ENCODE measurements at regions not wholly inside any gene's neighbourhood (a gene's known extent, or its start where the extent isn't known, plus 50 kb on each side); places are given as distances from the start of the nearest gene placed in this dataset.

DNA sequence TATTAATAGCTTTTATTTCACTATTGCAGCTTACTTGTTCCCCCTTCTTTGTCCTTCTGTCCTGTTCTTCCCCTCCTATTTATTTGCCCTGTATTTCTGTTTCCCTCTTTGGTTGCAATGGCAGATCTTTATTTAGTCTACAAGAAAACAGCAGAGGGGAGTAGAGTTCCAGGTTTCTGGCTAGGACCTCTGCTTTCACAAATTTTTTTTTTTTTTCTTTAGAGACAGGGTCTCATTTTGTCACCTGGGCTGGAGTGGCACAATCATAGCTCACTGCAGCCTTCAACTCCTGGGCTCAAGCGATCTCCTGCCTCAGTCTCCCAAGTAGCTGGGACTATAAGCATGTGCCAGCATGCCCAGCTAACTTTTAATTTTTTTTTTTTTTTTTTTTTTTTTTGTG is 188.1 kb upstream of the SPRED2 start:
- WGBS (ENCODE audit: low lambda C conversion rate): 5% methylated on average over 1 of the region's 1 CpG
- no TSS peak for BruUV-seq (replicated peaks)
- Histone ChIP-seq H4K20me1 (ENCODE audit: insufficient read depth, low read length) (no peaks in the 10 kb centered on the region), H3K9ac (ENCODE audit: insufficient read depth, low read depth, low read length) (no peak overlapping the region), H3K27me3 (ENCODE audit: control insufficient read depth in 1 of 2, insufficient read depth in 2 of 2, low read length in 2 of 2) (peaks cover 2 to 25% of the 10 kb centered on the region in 2 experiments; a peak in 3 of 5 replicates), H3K4me3 (replicated peaks in 1 of 3; ENCODE audit: insufficient read depth in 1 of 3, low read depth in 2 of 3, low read length in 3 of 3) (no peak overlapping the region), H3K4me1 (ENCODE audit: insufficient read depth, low read length) (no peaks in the 10 kb centered on the region), H2AFZ (ENCODE audit: low read length) (no peak overlapping the region), H3K36me3 (replicated peaks in 1 of 2; ENCODE audit: control insufficient read depth in 1 of 2, insufficient read depth in 2 of 2, low read length in 2 of 2) (no peaks in the 10 kb centered on the region), H3K4me2 (ENCODE audit: low read depth, low read length) (no peak overlapping the region), H3K27ac (ENCODE audit: extremely low read length, insufficient read depth, low read length) (no peak overlapping the region), H3K79me2 (ENCODE audit: insufficient read depth, low read length) (no peaks in the 10 kb centered on the region), H3K9me3 (ENCODE audit: low read length) (no peaks in the 10 kb centered on the region)
- no peak for FAIRE-seq
- ATAC-seq: no peak
- TF ChIP-seq ZNF629 (CRISPR knock-in tag; conservative IDR thresholded peaks at IDR 0.05) (no peak), IRF2 (CRISPR knock-in tag; IDR thresholded peaks at IDR 0.05) (no peak), ZNF101 (CRISPR knock-in tag; IDR thresholded peaks at IDR 0.05; ENCODE audit: borderline replicate concordance, low read depth) (no peak), SAFB2 (CRISPR knock-in tag; IDR thresholded peaks at IDR 0.05; ENCODE audit: borderline replicate concordance, low read depth) (no peak), ZMAT3 (CRISPR knock-in tag; conservative IDR thresholded peaks at IDR 0.05) (no peak), NFIB (CRISPR knock-in tag; IDR thresholded peaks at IDR 0.05; ENCODE audit: borderline replicate concordance) (no peak), ATF1 (CRISPR knock-in tag; IDR thresholded peaks at IDR 0.05) (no peak), RXRA (CRISPR knock-in tag; IDR thresholded peaks at IDR 0.05) (no peak), EHMT2 (IDR thresholded peaks at IDR 0.05; ENCODE audit: borderline replicate concordance, low read depth, low read length) (no peak), RBFOX2 (IDR thresholded peaks at IDR 0.05; ENCODE audit: low read depth, low read length) (no peak), ZNF138 (CRISPR knock-in tag; IDR thresholded peaks at IDR 0.05; ENCODE audit: low read depth) (no peak), PHF20 (CRISPR knock-in tag; IDR thresholded peaks at IDR 0.05) (no peak), KDM1A (CRISPR knock-in tag; IDR thresholded peaks at IDR 0.05) (no peak)
- TF ChIP-seq, protein P1, sequence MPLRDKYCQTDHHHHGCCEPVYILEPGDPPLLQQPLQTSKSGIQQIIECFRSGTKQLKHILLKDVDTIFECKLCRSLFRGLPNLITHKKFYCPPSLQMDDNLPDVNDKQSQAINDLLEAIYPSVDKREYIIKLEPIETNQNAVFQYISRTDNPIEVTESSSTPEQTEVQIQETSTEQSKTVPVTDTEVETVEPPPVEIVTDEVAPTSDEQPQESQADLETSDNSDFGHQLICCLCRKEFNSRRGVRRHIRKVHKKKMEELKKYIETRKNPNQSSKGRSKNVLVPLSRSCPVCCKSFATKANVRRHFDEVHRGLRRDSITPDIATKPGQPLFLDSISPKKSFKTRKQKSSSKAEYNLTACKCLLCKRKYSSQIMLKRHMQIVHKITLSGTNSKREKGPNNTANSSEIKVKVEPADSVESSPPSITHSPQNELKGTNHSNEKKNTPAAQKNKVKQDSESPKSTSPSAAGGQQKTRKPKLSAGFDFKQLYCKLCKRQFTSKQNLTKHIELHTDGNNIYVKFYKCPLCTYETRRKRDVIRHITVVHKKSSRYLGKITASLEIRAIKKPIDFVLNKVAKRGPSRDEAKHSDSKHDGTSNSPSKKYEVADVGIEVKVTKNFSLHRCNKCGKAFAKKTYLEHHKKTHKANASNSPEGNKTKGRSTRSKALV (CRISPR knock-in tag; IDR thresholded peaks at IDR 0.05): no peak
- TF ChIP-seq, protein P2, sequence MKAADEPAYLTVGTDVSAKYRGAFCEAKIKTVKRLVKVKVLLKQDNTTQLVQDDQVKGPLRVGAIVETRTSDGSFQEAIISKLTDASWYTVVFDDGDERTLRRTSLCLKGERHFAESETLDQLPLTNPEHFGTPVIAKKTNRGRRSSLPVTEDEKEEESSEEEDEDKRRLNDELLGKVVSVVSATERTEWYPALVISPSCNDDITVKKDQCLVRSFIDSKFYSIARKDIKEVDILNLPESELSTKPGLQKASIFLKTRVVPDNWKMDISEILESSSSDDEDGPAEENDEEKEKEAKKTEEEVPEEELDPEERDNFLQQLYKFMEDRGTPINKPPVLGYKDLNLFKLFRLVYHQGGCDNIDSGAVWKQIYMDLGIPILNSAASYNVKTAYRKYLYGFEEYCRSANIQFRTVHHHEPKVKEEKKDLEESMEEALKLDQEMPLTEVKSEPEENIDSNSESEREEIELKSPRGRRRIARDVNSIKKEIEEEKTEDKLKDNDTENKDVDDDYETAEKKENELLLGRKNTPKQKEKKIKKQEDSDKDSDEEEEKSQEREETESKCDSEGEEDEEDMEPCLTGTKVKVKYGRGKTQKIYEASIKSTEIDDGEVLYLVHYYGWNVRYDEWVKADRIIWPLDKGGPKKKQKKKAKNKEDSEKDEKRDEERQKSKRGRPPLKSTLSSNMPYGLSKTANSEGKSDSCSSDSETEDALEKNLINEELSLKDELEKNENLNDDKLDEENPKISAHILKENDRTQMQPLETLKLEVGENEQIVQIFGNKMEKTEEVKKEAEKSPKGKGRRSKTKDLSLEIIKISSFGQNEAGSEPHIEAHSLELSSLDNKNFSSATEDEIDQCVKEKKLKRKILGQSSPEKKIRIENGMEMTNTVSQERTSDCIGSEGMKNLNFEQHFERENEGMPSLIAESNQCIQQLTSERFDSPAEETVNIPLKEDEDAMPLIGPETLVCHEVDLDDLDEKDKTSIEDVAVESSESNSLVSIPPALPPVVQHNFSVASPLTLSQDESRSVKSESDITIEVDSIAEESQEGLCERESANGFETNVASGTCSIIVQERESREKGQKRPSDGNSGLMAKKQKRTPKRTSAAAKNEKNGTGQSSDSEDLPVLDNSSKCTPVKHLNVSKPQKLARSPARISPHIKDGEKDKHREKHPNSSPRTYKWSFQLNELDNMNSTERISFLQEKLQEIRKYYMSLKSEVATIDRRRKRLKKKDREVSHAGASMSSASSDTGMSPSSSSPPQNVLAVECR (CRISPR knock-in tag; IDR thresholded peaks at IDR 0.05; ENCODE audit: borderline replicate concordance): no peak
- TF ChIP-seq, protein P3, sequence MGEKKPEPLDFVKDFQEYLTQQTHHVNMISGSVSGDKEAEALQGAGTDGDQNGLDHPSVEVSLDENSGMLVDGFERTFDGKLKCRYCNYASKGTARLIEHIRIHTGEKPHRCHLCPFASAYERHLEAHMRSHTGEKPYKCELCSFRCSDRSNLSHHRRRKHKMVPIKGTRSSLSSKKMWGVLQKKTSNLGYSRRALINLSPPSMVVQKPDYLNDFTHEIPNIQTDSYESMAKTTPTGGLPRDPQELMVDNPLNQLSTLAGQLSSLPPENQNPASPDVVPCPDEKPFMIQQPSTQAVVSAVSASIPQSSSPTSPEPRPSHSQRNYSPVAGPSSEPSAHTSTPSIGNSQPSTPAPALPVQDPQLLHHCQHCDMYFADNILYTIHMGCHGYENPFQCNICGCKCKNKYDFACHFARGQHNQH (CRISPR knock-in tag; IDR thresholded peaks at IDR 0.05): no peak
- in situ Hi-C loops (cut with HindIII; ENCODE audit: extremely low pct_ligation_motif_present, low pct_unique_long_range_greater_than_20kb) (no loop called here), intact Hi-C loops (cut with micrococcal nuclease; ENCODE audit: unreplicated experiment) (no loop called here)
- DNase-seq (ENCODE audit: low spot score): no peak
- ChIA-PET CTCF (ENCODE audit: low intra/inter-chr PET ratio, low total read pairs) (no interaction called here), POLR2A (interaction anchor here (0.6 kb wide), 1 partner anchor 302 kb away, joined by 4 read pairs; no protein-coding TSS in a partner anchor)
